ENCODE measurements at regions not wholly inside any gene's neighbourhood (a gene's known extent, or its start where the extent isn't known, plus 50 kb on each side); places are given as distances from the start of the nearest gene placed in this dataset.

DNA sequence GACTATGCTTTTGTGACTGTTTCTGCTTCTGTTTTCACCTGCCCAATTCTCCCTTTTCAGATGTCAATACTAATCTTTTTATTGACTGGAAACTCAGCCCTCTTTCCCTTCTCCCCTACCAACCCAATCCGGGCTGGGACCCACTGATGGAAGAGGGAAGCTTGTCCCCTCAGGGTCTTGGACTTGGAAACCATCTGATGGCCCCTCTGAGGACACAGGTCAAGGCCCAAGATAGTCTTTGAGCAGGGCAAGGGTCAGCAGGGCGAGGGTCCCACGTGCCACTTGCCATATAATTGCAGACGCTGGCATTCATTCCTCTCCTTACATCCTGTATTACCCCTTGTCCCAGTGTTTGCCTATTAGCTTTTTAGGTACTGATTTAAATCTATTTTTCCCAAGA lies 678.2 kb upstream of the FANCL start:
- TF ChIP-seq EP300 (conservative IDR thresholded peaks at IDR 0.05; ENCODE audit: poor library complexity, severe bottlenecking) (no peak), TAF1 (IDR thresholded peaks at IDR 0.05; ENCODE audit: low read depth) (no peak), SMC3 (conservative IDR thresholded peaks at IDR 0.05; ENCODE audit: poor library complexity) (no peak), POLR2AphosphoS5 (IDR thresholded peaks at IDR 0.05) (no peak)
- TF ChIP-seq, protein P1, sequence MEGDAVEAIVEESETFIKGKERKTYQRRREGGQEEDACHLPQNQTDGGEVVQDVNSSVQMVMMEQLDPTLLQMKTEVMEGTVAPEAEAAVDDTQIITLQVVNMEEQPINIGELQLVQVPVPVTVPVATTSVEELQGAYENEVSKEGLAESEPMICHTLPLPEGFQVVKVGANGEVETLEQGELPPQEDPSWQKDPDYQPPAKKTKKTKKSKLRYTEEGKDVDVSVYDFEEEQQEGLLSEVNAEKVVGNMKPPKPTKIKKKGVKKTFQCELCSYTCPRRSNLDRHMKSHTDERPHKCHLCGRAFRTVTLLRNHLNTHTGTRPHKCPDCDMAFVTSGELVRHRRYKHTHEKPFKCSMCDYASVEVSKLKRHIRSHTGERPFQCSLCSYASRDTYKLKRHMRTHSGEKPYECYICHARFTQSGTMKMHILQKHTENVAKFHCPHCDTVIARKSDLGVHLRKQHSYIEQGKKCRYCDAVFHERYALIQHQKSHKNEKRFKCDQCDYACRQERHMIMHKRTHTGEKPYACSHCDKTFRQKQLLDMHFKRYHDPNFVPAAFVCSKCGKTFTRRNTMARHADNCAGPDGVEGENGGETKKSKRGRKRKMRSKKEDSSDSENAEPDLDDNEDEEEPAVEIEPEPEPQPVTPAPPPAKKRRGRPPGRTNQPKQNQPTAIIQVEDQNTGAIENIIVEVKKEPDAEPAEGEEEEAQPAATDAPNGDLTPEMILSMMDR (IDR thresholded peaks at IDR 0.05; ENCODE audit: poor library complexity, severe bottlenecking) = no peak
